ENCODE measurements at regions not wholly inside any gene's neighbourhood (a gene's known extent, or its start where the extent isn't known, plus 50 kb on each side); places are given as distances from the start of the nearest gene placed in this dataset.

DNA sequence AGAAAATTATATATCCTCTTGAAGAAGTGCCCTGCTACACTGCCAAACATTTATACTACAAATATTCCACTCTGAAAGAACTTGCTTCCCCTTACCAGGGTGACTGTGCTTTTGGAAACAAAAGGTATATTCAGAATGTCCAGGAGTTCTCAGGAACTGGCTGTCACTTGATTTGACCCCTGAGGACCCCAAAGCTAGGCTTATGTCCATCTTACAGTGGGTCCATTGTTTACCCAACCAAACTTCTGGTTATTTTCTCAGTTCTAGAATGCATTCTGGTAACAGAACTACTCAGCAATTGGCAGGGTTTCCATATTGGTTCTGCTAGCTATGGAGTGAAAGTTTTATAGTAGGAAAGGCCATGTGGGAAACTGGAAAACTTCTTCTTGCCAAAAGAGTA lies 207.1 kb upstream of the KCTD3 start:
- DNase-seq (ENCODE audit: low spot score) = no peak
- H4K20me1 ChIP-seq (ENCODE audit: low read depth) = no peaks in the 10 kb centered on the region
- H3K9ac ChIP-seq = no peak overlapping the region
- no peaks in the 10 kb centered on the region for H3K79me2 ChIP-seq (ENCODE audit: low read depth)
- Mint-ChIP-seq H3K36me3 (no peaks in the 10 kb centered on the region), H3K4me1 (no peaks in the 10 kb centered on the region), H3K27ac (no peak overlapping the region), H3K4me3 (no peak overlapping the region), H3K27me3 (ENCODE audit: insufficient read depth, low read depth) (peaks cover 2% of the 10 kb centered on the region), H3K9me3 (no peaks in the 10 kb centered on the region)
- no peaks in the 10 kb centered on the region for H3K9me3 ChIP-seq (ENCODE audit: low read depth)
- no peaks in the 10 kb centered on the region for H3K27me3 ChIP-seq
- no peak overlapping the region for H2AFZ ChIP-seq (replicated peaks)
- no peaks in the 10 kb centered on the region for H3K4me1 ChIP-seq
- H3K4me2 ChIP-seq = no peak overlapping the region
- TF ChIP-seq, protein P1, sequence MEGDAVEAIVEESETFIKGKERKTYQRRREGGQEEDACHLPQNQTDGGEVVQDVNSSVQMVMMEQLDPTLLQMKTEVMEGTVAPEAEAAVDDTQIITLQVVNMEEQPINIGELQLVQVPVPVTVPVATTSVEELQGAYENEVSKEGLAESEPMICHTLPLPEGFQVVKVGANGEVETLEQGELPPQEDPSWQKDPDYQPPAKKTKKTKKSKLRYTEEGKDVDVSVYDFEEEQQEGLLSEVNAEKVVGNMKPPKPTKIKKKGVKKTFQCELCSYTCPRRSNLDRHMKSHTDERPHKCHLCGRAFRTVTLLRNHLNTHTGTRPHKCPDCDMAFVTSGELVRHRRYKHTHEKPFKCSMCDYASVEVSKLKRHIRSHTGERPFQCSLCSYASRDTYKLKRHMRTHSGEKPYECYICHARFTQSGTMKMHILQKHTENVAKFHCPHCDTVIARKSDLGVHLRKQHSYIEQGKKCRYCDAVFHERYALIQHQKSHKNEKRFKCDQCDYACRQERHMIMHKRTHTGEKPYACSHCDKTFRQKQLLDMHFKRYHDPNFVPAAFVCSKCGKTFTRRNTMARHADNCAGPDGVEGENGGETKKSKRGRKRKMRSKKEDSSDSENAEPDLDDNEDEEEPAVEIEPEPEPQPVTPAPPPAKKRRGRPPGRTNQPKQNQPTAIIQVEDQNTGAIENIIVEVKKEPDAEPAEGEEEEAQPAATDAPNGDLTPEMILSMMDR (IDR thresholded peaks at IDR 0.05) = no peak
- TF ChIP-seq EZH2 (IDR thresholded peaks at IDR 0.05) (no peak), EZH2phosphoT487 (IDR thresholded peaks at IDR 0.05) (no peak)
- no peak overlapping the region for H3K27ac ChIP-seq
- H3K36me3 ChIP-seq = no peaks in the 10 kb centered on the region
- H3K4me3 ChIP-seq = no peak overlapping the region
- no peaks in the 10 kb centered on the region for H3F3A ChIP-seq (ENCODE audit: low read depth)

DNA sequence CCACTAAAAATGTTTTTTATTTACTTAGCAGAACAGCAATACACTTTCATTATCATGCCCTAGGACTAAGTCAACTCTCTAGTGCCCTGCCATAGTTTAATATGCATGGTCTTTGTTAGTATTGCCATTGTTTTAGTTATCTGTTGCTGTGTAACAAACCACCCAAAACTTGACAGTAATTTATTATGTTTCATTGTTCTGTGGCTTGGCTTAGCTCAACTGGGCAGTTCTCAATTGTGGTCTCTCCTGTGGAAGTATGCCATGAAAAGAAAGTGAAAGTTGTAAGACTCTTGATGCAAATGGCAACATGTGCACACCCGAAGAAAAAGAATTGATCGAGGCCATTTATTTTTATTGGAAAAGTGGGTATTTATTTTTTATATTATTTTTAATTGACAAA lies 206.3 kb upstream of the KCTD3 start:
- Histone ChIP-seq H3F3A (ENCODE audit: low read depth) (no peaks in the 10 kb centered on the region), H3K4me1 (no peaks in the 10 kb centered on the region), H3K27me3 (no peaks in the 10 kb centered on the region), H3K4me2 (no peak overlapping the region), H3K27ac (no peak overlapping the region), H3K9me3 (ENCODE audit: low read depth) (no peaks in the 10 kb centered on the region), H4K20me1 (ENCODE audit: low read depth) (no peaks in the 10 kb centered on the region), H2AFZ (replicated peaks) (no peak overlapping the region), H3K36me3 (no peaks in the 10 kb centered on the region), H3K4me3 (no peak overlapping the region), H3K79me2 (ENCODE audit: low read depth) (no peaks in the 10 kb centered on the region), H3K9ac (no peak overlapping the region)
- peaks cover 2% of the 10 kb centered on the region for H3K27me3 Mint-ChIP-seq (ENCODE audit: insufficient read depth, low read depth)
- H3K4me3 Mint-ChIP-seq = no peak overlapping the region
- no peak for DNase-seq (ENCODE audit: low spot score)
- H3K36me3 Mint-ChIP-seq = no peaks in the 10 kb centered on the region
- H3K27ac Mint-ChIP-seq = no peak overlapping the region
- no peak for TF ChIP-seq EZH2phosphoT487 (IDR thresholded peaks at IDR 0.05)
- TF ChIP-seq, protein P1 (IDR thresholded peaks at IDR 0.05) = no peak
- no peaks in the 10 kb centered on the region for H3K9me3 Mint-ChIP-seq
- H3K4me1 Mint-ChIP-seq = no peaks in the 10 kb centered on the region

DNA sequence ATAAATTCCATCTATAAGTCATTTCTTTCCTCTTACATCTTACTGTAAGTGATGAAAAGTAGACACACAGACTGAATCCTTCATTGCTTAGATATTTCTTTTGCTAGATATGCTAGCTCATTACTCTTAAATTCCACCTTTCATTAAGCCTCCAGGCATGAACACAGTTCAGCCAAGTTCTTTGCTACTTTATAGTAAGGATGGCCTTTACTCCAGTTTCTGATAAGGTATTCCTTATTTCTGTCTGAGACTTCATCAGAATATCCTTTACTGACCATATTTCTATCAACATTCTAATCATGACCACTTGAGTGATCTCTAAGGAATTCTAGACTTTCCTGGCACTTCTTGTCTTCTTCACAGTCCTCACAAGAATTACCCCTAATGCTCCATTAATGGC lies 191.7 kb upstream of the KCTD3 start:
- H4K20me1 ChIP-seq (ENCODE audit: low read depth) = no peaks in the 10 kb centered on the region
- Mint-ChIP-seq H3K9me3 (no peaks in the 10 kb centered on the region), H3K27ac (no peak overlapping the region), H3K4me3 (no peak overlapping the region), H3K4me1 (peaks cover 12% of the 10 kb centered on the region), H3K36me3 (no peaks in the 10 kb centered on the region), H3K27me3 (ENCODE audit: insufficient read depth, low read depth) (peaks cover 3% of the 10 kb centered on the region)
- TF ChIP-seq, protein P1 (IDR thresholded peaks at IDR 0.05) = no peak
- TF ChIP-seq EZH2 (IDR thresholded peaks at IDR 0.05) (no peak), EZH2phosphoT487 (IDR thresholded peaks at IDR 0.05) (no peak)
- H2AFZ ChIP-seq (replicated peaks) = no peak overlapping the region
- H3K4me1 ChIP-seq = peaks cover 3% of the 10 kb centered on the region
- H3K9ac ChIP-seq = no peak overlapping the region
- no peak overlapping the region for H3K4me2 ChIP-seq
- H3F3A ChIP-seq (ENCODE audit: low read depth) = no peaks in the 10 kb centered on the region
- DNase-seq (ENCODE audit: low spot score) = no peak
- no peaks in the 10 kb centered on the region for H3K27me3 ChIP-seq
- H3K9me3 ChIP-seq (ENCODE audit: low read depth) = no peaks in the 10 kb centered on the region
- no peaks in the 10 kb centered on the region for H3K79me2 ChIP-seq (ENCODE audit: low read depth)
- no peaks in the 10 kb centered on the region for H3K36me3 ChIP-seq
- no peak overlapping the region for H3K27ac ChIP-seq
- H3K4me3 ChIP-seq = no peak overlapping the region
